ENCODE measurements at regions not wholly inside any gene's neighbourhood (a gene's known extent, or its start where the extent isn't known, plus 50 kb on each side); places are given as distances from the start of the nearest gene placed in this dataset.
"Not testable (repeated sequence)": the region's sequence is repeated elsewhere in the genome, so short reads cannot be mapped to it uniquely, and the experiment has no call there.

DNA sequence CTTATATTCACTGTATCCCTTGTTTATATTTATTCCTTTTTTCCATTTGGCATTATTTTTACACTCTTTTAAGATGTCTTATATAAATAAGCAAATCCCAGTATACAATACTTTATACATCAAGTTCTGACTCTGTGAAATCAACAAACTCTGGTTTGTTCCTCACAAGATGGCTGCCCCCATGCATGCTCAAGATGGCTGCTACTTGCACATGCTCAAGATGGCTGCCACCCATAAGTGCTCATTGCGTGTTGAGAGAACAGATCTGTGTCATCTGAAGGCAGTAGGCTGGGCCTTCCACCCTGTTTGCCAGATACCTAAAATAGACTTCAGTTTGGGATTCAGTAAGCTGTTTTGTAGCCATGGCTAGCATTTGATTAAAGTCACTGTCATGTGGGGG, 666.2 kb downstream of the TYW1 start:
- Histone ChIP-seq H3K23ac (ENCODE audit: low read length in 2 of 2) (no peak overlapping the region), H2BK12ac (ENCODE audit: low read length in 2 of 2) (no peak overlapping the region), H2AFZ (ENCODE audit: low read depth, low read length) (no peak overlapping the region), H4K91ac (ENCODE audit: low read length) (no peak overlapping the region), H3K9ac (ENCODE audit: low read length) (no peak overlapping the region), H3K27ac (ENCODE audit: low read length, poor library complexity, severe bottlenecking) (no peak overlapping the region), H2BK15ac (ENCODE audit: low read depth, poor library complexity, severe bottlenecking) (no peak overlapping the region), H2BK120ac (ENCODE audit: low read depth, low read length) (no peak overlapping the region), H3K79me1 (replicated peaks; ENCODE audit: low read length, poor library complexity, severe bottlenecking) (no peaks in the 10 kb centered on the region), H3K4me2 (ENCODE audit: low read length, poor library complexity, severe bottlenecking) (no peak overlapping the region), H4K8ac (ENCODE audit: low read length) (no peak overlapping the region), H3K4ac (ENCODE audit: low read depth in 1 of 2, low read length in 2 of 2) (no peak overlapping the region), H3K27me3 (ENCODE audit: control insufficient read depth in 1 of 2, insufficient read depth in 1 of 2, low read length in 2 of 2) (no peaks in the 10 kb centered on the region), H2BK5ac (ENCODE audit: low read depth, low read length, poor library complexity, severe bottlenecking) (no peak overlapping the region), H3K14ac (ENCODE audit: low read length in 2 of 2) (no peak overlapping the region), H3K4me1 (ENCODE audit: control insufficient read depth, insufficient read depth, low read depth, low read length) (no peaks in the 10 kb centered on the region), H3K36me3 (ENCODE audit: control insufficient read depth in 1 of 2, insufficient read depth in 2 of 2, low read depth in 1 of 2, low read length in 2 of 2) (no peaks in the 10 kb centered on the region), H3K4me3 (ENCODE audit: insufficient read depth in 1 of 2, low read depth in 1 of 2, low read length in 2 of 2) (no peak overlapping the region), H3K9me3 (ENCODE audit: control insufficient read depth, low read length) (peaks cover 3% of the 10 kb centered on the region), H2AK5ac (ENCODE audit: low read length, severe bottlenecking) (no peak overlapping the region), H3K18ac (ENCODE audit: low read depth in 1 of 2, low read length in 2 of 2) (no peak overlapping the region)
- 48% methylated on average over 1 of the region's 1 CpG for WGBS
- DNase-seq, result no peak

DNA sequence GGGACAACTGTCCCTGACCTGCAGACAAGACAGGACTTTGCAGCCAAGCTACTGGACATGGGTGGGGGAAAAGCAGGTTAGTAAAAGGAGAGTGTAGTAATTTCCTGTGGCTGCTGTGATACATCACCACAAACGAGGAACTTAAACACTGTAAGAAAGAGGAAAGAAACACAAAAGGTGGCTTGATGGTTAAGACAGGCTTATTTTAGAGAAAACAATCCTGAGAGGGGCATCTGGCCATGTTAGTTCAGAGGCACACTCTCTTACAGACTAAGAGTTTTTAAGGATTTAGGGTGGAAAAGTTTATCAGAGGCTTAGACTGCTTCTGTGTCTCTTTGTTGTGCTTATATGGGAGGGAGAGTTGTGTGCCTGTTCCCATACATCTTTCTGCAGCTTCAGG, 667.0 kb downstream of the TYW1 start:
- Histone ChIP-seq H2BK5ac (ENCODE audit: low read depth, low read length, poor library complexity, severe bottlenecking) (no peak overlapping the region), H4K8ac (ENCODE audit: low read length) (no peak overlapping the region), H3K23ac (ENCODE audit: low read length in 2 of 2) (no peak overlapping the region), H3K18ac (ENCODE audit: low read depth in 1 of 2, low read length in 2 of 2) (no peak overlapping the region), H2BK12ac (ENCODE audit: low read length in 2 of 2) (no peak overlapping the region), H3K36me3 (ENCODE audit: control insufficient read depth in 1 of 2, insufficient read depth in 2 of 2, low read depth in 1 of 2, low read length in 2 of 2) (no peaks in the 10 kb centered on the region), H3K14ac (ENCODE audit: low read length in 2 of 2) (no peak overlapping the region), H3K79me1 (replicated peaks; ENCODE audit: low read length, poor library complexity, severe bottlenecking) (no peaks in the 10 kb centered on the region), H3K4ac (ENCODE audit: low read depth in 1 of 2, low read length in 2 of 2) (no peak overlapping the region), H2AFZ (ENCODE audit: low read depth, low read length) (no peak overlapping the region), H4K91ac (ENCODE audit: low read length) (no peak overlapping the region), H3K4me1 (ENCODE audit: control insufficient read depth, insufficient read depth, low read depth, low read length) (no peaks in the 10 kb centered on the region), H3K9ac (ENCODE audit: low read length) (no peak overlapping the region), H3K9me3 (ENCODE audit: control insufficient read depth, low read length) (peaks cover 3% of the 10 kb centered on the region), H2AK5ac (ENCODE audit: low read length, severe bottlenecking) (no peak overlapping the region), H3K27ac (ENCODE audit: low read length, poor library complexity, severe bottlenecking) (no peak overlapping the region), H2BK120ac (ENCODE audit: low read depth, low read length) (no peak overlapping the region), H2BK15ac (ENCODE audit: low read depth, poor library complexity, severe bottlenecking) (no peak overlapping the region), H3K4me2 (ENCODE audit: low read length, poor library complexity, severe bottlenecking) (no peak overlapping the region), H3K27me3 (ENCODE audit: control insufficient read depth in 1 of 2, insufficient read depth in 1 of 2, low read length in 2 of 2) (no peaks in the 10 kb centered on the region), H3K4me3 (ENCODE audit: insufficient read depth in 1 of 2, low read depth in 1 of 2, low read length in 2 of 2) (no peak overlapping the region)
- WGBS, result 86% methylated on average over 1 of the region's 1 CpG
- DNase-seq, result no peak

DNA sequence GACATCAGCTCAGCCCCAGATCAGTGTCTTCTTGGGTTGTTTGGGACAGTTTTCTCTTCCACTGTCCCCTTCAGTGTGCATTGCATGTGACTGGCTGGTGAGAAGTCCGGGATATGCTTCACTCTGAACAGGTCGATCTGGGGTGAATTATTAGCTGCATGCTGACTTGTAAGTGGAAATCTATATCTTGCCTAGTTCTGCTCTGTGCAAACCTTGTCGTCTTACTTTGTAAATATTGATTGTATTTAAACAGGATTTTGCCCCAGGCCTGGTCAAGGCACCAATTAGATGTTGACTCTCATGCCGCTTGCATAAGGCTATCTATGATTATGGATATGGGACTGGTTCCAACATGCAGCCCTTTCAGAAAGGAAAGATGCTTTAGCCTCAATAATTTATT, 669.7 kb downstream of the TYW1 start:
- H3K36me3 ChIP-seq (ENCODE audit: control insufficient read depth in 1 of 2, insufficient read depth in 2 of 2, low read depth in 1 of 2, low read length in 2 of 2); H2BK120ac ChIP-seq (ENCODE audit: low read depth, low read length); H4K8ac ChIP-seq (ENCODE audit: low read length); H3K14ac ChIP-seq (ENCODE audit: low read length in 2 of 2); H3K4ac ChIP-seq (ENCODE audit: low read depth in 1 of 2, low read length in 2 of 2); H3K9ac ChIP-seq (ENCODE audit: low read length); H3K4me2 ChIP-seq (ENCODE audit: low read length, poor library complexity, severe bottlenecking); H3K27me3 ChIP-seq (ENCODE audit: control insufficient read depth in 1 of 2, insufficient read depth in 1 of 2, low read length in 2 of 2); H3K23ac ChIP-seq (ENCODE audit: low read length in 2 of 2); H3K79me1 ChIP-seq (replicated peaks; ENCODE audit: low read length, poor library complexity, severe bottlenecking); H2BK12ac ChIP-seq (ENCODE audit: low read length in 2 of 2); H2BK15ac ChIP-seq (ENCODE audit: low read depth, poor library complexity, severe bottlenecking); H2AFZ ChIP-seq (ENCODE audit: low read depth, low read length); H3K4me3 ChIP-seq (ENCODE audit: insufficient read depth in 1 of 2, low read depth in 1 of 2, low read length in 2 of 2); DNase-seq; H3K18ac ChIP-seq (ENCODE audit: low read depth in 1 of 2, low read length in 2 of 2); H3K27ac ChIP-seq (ENCODE audit: low read length, poor library complexity, severe bottlenecking); H2AK5ac ChIP-seq (ENCODE audit: low read length, severe bottlenecking); H3K4me1 ChIP-seq (ENCODE audit: control insufficient read depth, insufficient read depth, low read depth, low read length); H4K91ac ChIP-seq (ENCODE audit: low read length); H2BK5ac ChIP-seq (ENCODE audit: low read depth, low read length, poor library complexity, severe bottlenecking): not testable (repeated sequence)
- 77% methylated on average over 4 of the region's 4 CpGs for WGBS
- peaks cover 14% of the 10 kb centered on the region for H3K9me3 ChIP-seq (ENCODE audit: control insufficient read depth, low read length)

DNA sequence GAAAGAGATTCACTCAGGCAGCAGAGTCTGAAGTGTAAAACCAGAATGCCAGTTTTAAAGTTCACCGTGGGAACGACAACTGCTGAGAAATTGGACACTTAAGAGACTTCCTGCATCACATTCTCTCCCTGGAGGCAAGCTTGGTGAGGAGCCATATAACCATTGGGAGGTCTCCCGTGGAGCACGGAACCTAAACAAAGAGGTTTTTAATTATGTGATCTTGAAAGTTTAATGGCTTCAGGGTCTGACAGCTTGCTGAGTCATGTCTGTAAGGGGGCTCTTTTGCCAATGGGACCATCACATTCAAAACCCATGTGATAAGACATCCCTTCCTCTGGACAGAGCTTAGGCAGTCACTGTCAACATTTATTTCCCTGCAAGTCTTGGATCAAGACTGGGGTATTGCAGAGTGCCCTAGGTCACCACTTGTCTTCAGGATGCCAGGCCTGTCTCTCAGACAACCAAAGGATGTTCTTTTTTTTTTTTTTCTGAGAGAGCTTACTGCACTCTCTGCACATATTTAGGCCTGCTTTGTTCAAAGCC, 674.4 kb downstream of the TYW1 start:
- Histone ChIP-seq H3K27me3 (ENCODE audit: control insufficient read depth in 1 of 2, insufficient read depth in 1 of 2, low read length in 2 of 2) (no peaks in the 10 kb centered on the region), H3K9me3 (ENCODE audit: control insufficient read depth, low read length) (peaks cover 27% of the 10 kb centered on the region), H3K4me3 (ENCODE audit: insufficient read depth in 1 of 2, low read depth in 1 of 2, low read length in 2 of 2) (no peak overlapping the region), H3K14ac (ENCODE audit: low read length in 2 of 2) (no peak overlapping the region), H3K23ac (ENCODE audit: low read length in 2 of 2) (no peak overlapping the region), H2BK5ac (ENCODE audit: low read depth, low read length, poor library complexity, severe bottlenecking) (no peak overlapping the region), H3K36me3 (ENCODE audit: control insufficient read depth in 1 of 2, insufficient read depth in 2 of 2, low read depth in 1 of 2, low read length in 2 of 2) (no peaks in the 10 kb centered on the region), H3K18ac (ENCODE audit: low read depth in 1 of 2, low read length in 2 of 2) (no peak overlapping the region), H3K9ac (ENCODE audit: low read length) (no peak overlapping the region), H3K27ac (ENCODE audit: low read length, poor library complexity, severe bottlenecking) (no peak overlapping the region), H2BK120ac (ENCODE audit: low read depth, low read length) (no peak overlapping the region), H3K79me1 (replicated peaks; ENCODE audit: low read length, poor library complexity, severe bottlenecking) (no peaks in the 10 kb centered on the region), H4K8ac (ENCODE audit: low read length) (no peak overlapping the region), H3K4me2 (ENCODE audit: low read length, poor library complexity, severe bottlenecking) (no peak overlapping the region), H3K4ac (ENCODE audit: low read depth in 1 of 2, low read length in 2 of 2) (no peak overlapping the region), H3K4me1 (ENCODE audit: control insufficient read depth, insufficient read depth, low read depth, low read length) (no peaks in the 10 kb centered on the region), H2AFZ (ENCODE audit: low read depth, low read length) (no peak overlapping the region), H2BK12ac (ENCODE audit: low read length in 2 of 2) (no peak overlapping the region), H4K91ac (ENCODE audit: low read length) (no peak overlapping the region), H2AK5ac (ENCODE audit: low read length, severe bottlenecking) (no peak overlapping the region), H2BK15ac (ENCODE audit: low read depth, poor library complexity, severe bottlenecking) (no peak overlapping the region)
- DNase-seq, result no peak
- 12% methylated on average over 4 of the region's 4 CpGs for WGBS
